Neuron (in vitro differentiated cells): ENCODE measurements at regions not wholly inside any gene's neighbourhood (a gene's known extent, or its start where the extent isn't known, plus 50 kb on each side); places are given as distances from the start of the nearest gene placed in this dataset.
"Not testable (repeated sequence)": the region's sequence is repeated elsewhere in the genome, so short reads cannot be mapped to it uniquely, and the experiment has no call there.

ENCODE experiments used
- H2AFZ ChIP-seq: one replicate; pipeline ENCODE4 v1.6.1; 2013; ENCODE audit warnings: low read depth, mild to moderate bottlenecking, inconsistent platforms, low read length, moderate library complexity
- H3K27me3 ChIP-seq: one replicate; pipeline ENCODE4 v1.6.1; 2013; ENCODE audit warnings: low read length; ENCODE audit not compliant: insufficient read depth
- H3K36me3 ChIP-seq: one replicate; pipeline ENCODE4 v1.6.1; 2013; ENCODE audit warnings: low read length; ENCODE audit not compliant: insufficient read depth
- H3K4me1 ChIP-seq: one replicate; pipeline ENCODE4 v1.6.1; 2013; ENCODE audit warnings: low read length; ENCODE audit not compliant: insufficient read depth
- H3K4me3 ChIP-seq: 2 replicates; pipeline ENCODE4 v1.5.1; 2013; ENCODE audit warnings: mild to moderate bottlenecking, low read length, moderate library complexity
- H3K9me3 ChIP-seq: one replicate; pipeline ENCODE4 v1.6.1; 2013; ENCODE audit warnings: low read length

GRCh38 chr3:14000556-14000955 is 120.7 kb upstream of the WNT7A start:
- Histone ChIP-seq H3K27me3 (no peaks in the 10 kb centered on the region), H3K4me1 (no peaks in the 10 kb centered on the region), H3K9me3 (no peaks in the 10 kb centered on the region), H3K36me3 (no peaks in the 10 kb centered on the region), H2AFZ (no peak overlapping the region), H3K4me3 (no peak overlapping the region)

- no peak overlapping the region for H3K4me3 ChIP-seq
- H3K9me3 ChIP-seq, result no peaks in the 10 kb centered on the region
- no peaks in the 10 kb centered on the region for H3K36me3 ChIP-seq
- no peaks in the 10 kb centered on the region for H3K27me3 ChIP-seq
- no peaks in the 10 kb centered on the region for H3K4me1 ChIP-seq
- no peak overlapping the region for H2AFZ ChIP-seq
These were observed 119.0 kb upstream of the WNT7A start for GRCh38 chr3:13998831-13999230.

- not testable (repeated sequence) for H3K9me3 ChIP-seq, H3K27me3 ChIP-seq, H3K36me3 ChIP-seq, H3K4me1 ChIP-seq, H2AFZ ChIP-seq, H3K4me3 ChIP-seq
These were observed 115.3 kb upstream of the WNT7A start for GRCh38 chr3:13995216-13995615.

- H3K4me1 ChIP-seq, H3K27me3 ChIP-seq, H3K36me3 ChIP-seq, H3K4me3 ChIP-seq, H3K9me3 ChIP-seq, H2AFZ ChIP-seq: not testable (repeated sequence)
These were observed 109.1 kb upstream of the WNT7A start for GRCh38 chr3:13988925-13989324.

GRCh38 chr3:13976469-13976868 is 96.6 kb upstream of the WNT7A start:
- no peak overlapping the region for H2AFZ ChIP-seq
- H3K4me3 ChIP-seq, result no peak overlapping the region
- H3K36me3 ChIP-seq, result no peaks in the 10 kb centered on the region
- H3K4me1 ChIP-seq, result no peaks in the 10 kb centered on the region
- no peaks in the 10 kb centered on the region for H3K9me3 ChIP-seq
- H3K27me3 ChIP-seq, result peaks cover 2% of the 10 kb centered on the region

GRCh38 chr3:13975686-13976085 is 95.8 kb upstream of the WNT7A start:
- H3K9me3 ChIP-seq, result no peaks in the 10 kb centered on the region
- no peaks in the 10 kb centered on the region for H3K36me3 ChIP-seq
- H3K4me3 ChIP-seq, result no peak overlapping the region

GRCh38 chr3:13972679-13973379 is 93.0 kb upstream of the WNT7A start:
- Histone ChIP-seq H3K27me3 (no peaks in the 10 kb centered on the region), H2AFZ (no peak overlapping the region), H3K4me1 (no peaks in the 10 kb centered on the region), H3K36me3 (no peaks in the 10 kb centered on the region), H3K9me3 (no peaks in the 10 kb centered on the region), H3K4me3 (no peak overlapping the region)

More at GRCh38 chr3:13975686-13976085, 95.8 kb upstream of the WNT7A start:
- Histone ChIP-seq H3K27me3 (peaks cover 2% of the 10 kb centered on the region), H2AFZ (no peak overlapping the region), H3K4me1 (no peaks in the 10 kb centered on the region)

GRCh38 chr3:13966302-13966701 is 86.4 kb upstream of the WNT7A start:
- H3K4me3 ChIP-seq, result no peak overlapping the region
- no peaks in the 10 kb centered on the region for H3K4me1 ChIP-seq
- H2AFZ ChIP-seq, result no peak overlapping the region
- H3K36me3 ChIP-seq, result no peaks in the 10 kb centered on the region
- no peaks in the 10 kb centered on the region for H3K27me3 ChIP-seq
- no peaks in the 10 kb centered on the region for H3K9me3 ChIP-seq

- Histone ChIP-seq H2AFZ (no peak overlapping the region), H3K27me3 (no peaks in the 10 kb centered on the region), H3K36me3 (no peaks in the 10 kb centered on the region), H3K9me3 (no peaks in the 10 kb centered on the region), H3K4me1 (no peaks in the 10 kb centered on the region), H3K4me3 (no peak overlapping the region)
These were observed 83.4 kb upstream of the WNT7A start for GRCh38 chr3:13963137-13963886.

- H3K9me3 ChIP-seq, result no peaks in the 10 kb centered on the region
- H2AFZ ChIP-seq, result no peak overlapping the region
- no peak overlapping the region for H3K4me3 ChIP-seq
- H3K36me3 ChIP-seq, result no peaks in the 10 kb centered on the region
- no peaks in the 10 kb centered on the region for H3K4me1 ChIP-seq
- H3K27me3 ChIP-seq, result peaks cover 9% of the 10 kb centered on the region
These were observed 75.0 kb upstream of the WNT7A start for GRCh38 chr3:13954741-13955483.

GRCh38 chr3:13954266-13954665 is 74.4 kb upstream of the WNT7A start:
- no peak overlapping the region for H3K4me3 ChIP-seq
- no peak overlapping the region for H2AFZ ChIP-seq
- H3K4me1 ChIP-seq, result no peaks in the 10 kb centered on the region
- no peaks in the 10 kb centered on the region for H3K9me3 ChIP-seq
- no peaks in the 10 kb centered on the region for H3K36me3 ChIP-seq
- H3K27me3 ChIP-seq, result peaks cover 12% of the 10 kb centered on the region

GRCh38 chr3:13951184-13951583 is 71.3 kb upstream of the WNT7A start:
- Histone ChIP-seq H3K9me3 (no peaks in the 10 kb centered on the region), H3K36me3 (no peaks in the 10 kb centered on the region), H3K4me3 (no peak overlapping the region), H3K27me3 (peaks cover 19% of the 10 kb centered on the region), H3K4me1 (no peaks in the 10 kb centered on the region), H2AFZ (no peak overlapping the region)

- H3K4me1 ChIP-seq, result no peaks in the 10 kb centered on the region
- H3K4me3 ChIP-seq, result no peak overlapping the region
- no peaks in the 10 kb centered on the region for H3K9me3 ChIP-seq
- no peaks in the 10 kb centered on the region for H3K36me3 ChIP-seq
- peaks cover 19% of the 10 kb centered on the region for H3K27me3 ChIP-seq
- no peak overlapping the region for H2AFZ ChIP-seq
These were observed 70.2 kb upstream of the WNT7A start for GRCh38 chr3:13950042-13950441.
